K562 (cell line): ENCODE measurements at regions not wholly inside any gene's neighbourhood (a gene's known extent, or its start where the extent isn't known, plus 50 kb on each side); places are given as distances from the start of the nearest gene placed in this dataset.
A peak's percentile ranks its signal among the peaks of the same experiment; 100 is the strongest.

ENCODE experiments used
- ATAC-seq: fragments of 200-7000 bp; cut with Tn5 transposase; 3 replicates; pipeline ENCODE4 v1.9.1; 2020; ENCODE audit warnings: moderate library complexity
- BruUV-seq: library from RNA; stranded (reverse); fragments of 400-500 nt; replicated peaks from 2 replicates; lab custom pipeline; 2021; lab: Mats Ljungman, UMichigan
- CTCF ChIA-PET: fragments of 300-600 bp; formaldehyde crosslinking; extraction: SDS; loops from one replicate; lab custom pipeline; 2021; ENCODE audit warnings: low intra/inter-chr PET ratio; lab: Yijun Ruan, JAX
- POLR2A ChIA-PET: fragments of 300-600, 350-650 bp; sonication (Branson Sonifier 250); formaldehyde crosslinking; extraction: SDS; loops from one replicate; lab custom pipeline; 2021; ENCODE audit warnings: antibody characterized with exemption, inconsistent platforms; lab: Yijun Ruan, JAX
- DNase-seq, 4 experiments: peaks; one replicate each; pipeline versions ENCODE4 v3.0.0 to v3.0.0-alpha.2; 2011 to 2018; ENCODE audit warnings: low spot score in 3 of 4, mixed read lengths in 3 of 4; ENCODE audit errors: extremely low read depth in 1 of 4
- FAIRE-seq: peaks from 2 replicates; lab custom pipeline; 2011; peaks lifted over from hg19 to GRCh38; lab: Jason Lieb, UNC
- H2AFZ ChIP-seq: 2 replicates; pipeline ENCODE4 v1.6.0; 2011; ENCODE audit warnings: low read depth, low read length, control low read depth, inconsistent platforms
- H3K27ac ChIP-seq: fragments of 200-600 bp; 3 replicates; pipeline ENCODE4 v1.8.0; 2011; ENCODE audit warnings: low read depth, mild to moderate bottlenecking, control low read depth, inconsistent platforms, low read length, moderate library complexity, mixed read lengths; ENCODE audit errors: extremely low read depth
- H3K27me3 ChIP-seq, 2 experiments: fragments of 300-600 bp in 1 of 2; 2 replicates in 1 of 2; 3 replicates in 1 of 2; pipeline versions ENCODE4 v1.6.0 to v1.8.0; 2011; ENCODE audit warnings: inconsistent platforms in 2 of 2, low read length in 2 of 2, mild to moderate bottlenecking in 1 of 2, mixed read lengths in 1 of 2, moderate library complexity in 1 of 2; ENCODE audit not compliant: control insufficient read depth in 2 of 2, insufficient read depth in 2 of 2
- H3K36me3 ChIP-seq: fragments of 300-600 bp; 3 replicates; pipeline ENCODE4 v1.8.0; 2011; ENCODE audit warnings: mild to moderate bottlenecking, low read length, inconsistent platforms; ENCODE audit not compliant: control insufficient read depth, insufficient read depth
- H3K4me1 ChIP-seq, 2 experiments: fragments of 200-600 bp in 1 of 2; replicated peaks in 1 of 2; 2 replicates in 1 of 2; 3 replicates in 1 of 2; pipeline versions ENCODE4 v1.5.1 to v1.8.0; 2011; ENCODE audit warnings: inconsistent platforms in 2 of 2, low read length in 2 of 2, mild to moderate bottlenecking in 1 of 2, mixed read lengths in 1 of 2, moderate library complexity in 1 of 2; ENCODE audit not compliant: control insufficient read depth in 2 of 2, insufficient read depth in 2 of 2
- H3K4me2 ChIP-seq: 2 replicates; pipeline ENCODE4 v1.6.1; 2011; ENCODE audit warnings: low read length, control low read depth, inconsistent platforms, mixed read lengths; ENCODE audit not compliant: insufficient read depth
- H3K4me3 ChIP-seq: fragments of 200-600 bp; sonication (generic), shearing (Covaris generic); 2 replicates; pipeline ENCODE4 v1.5.1; 2016; ENCODE audit warnings: control low read depth, inconsistent platforms
- H3K79me2 ChIP-seq: fragments of 200-600 bp; 3 replicates; pipeline ENCODE4 v1.8.0; 2011; ENCODE audit warnings: low read length, inconsistent platforms; ENCODE audit not compliant: control insufficient read depth, insufficient read depth
- H3K9ac ChIP-seq, 2 experiments: 2 replicates each; pipeline versions ENCODE4 v1.6.0 to v1.6.1; 2011; ENCODE audit warnings: low read depth in 2 of 2, low read length in 2 of 2, control low read depth in 1 of 2, inconsistent platforms in 1 of 2, mild to moderate bottlenecking in 1 of 2, mixed read lengths in 1 of 2; ENCODE audit not compliant: insufficient read depth in 1 of 2
- H3K9me1 ChIP-seq: one replicate; pipeline ENCODE4 v1.6.0; 2011; ENCODE audit warnings: inconsistent platforms, mild to moderate bottlenecking, low read length, moderate library complexity; ENCODE audit not compliant: control insufficient read depth, insufficient read depth
- H3K9me3 ChIP-seq: replicated peaks from 2 replicates; pipeline ENCODE4 v1.5.1; 2011; ENCODE audit warnings: low read depth, low read length, inconsistent platforms; ENCODE audit not compliant: control insufficient read depth, insufficient read depth
- H4K20me1 ChIP-seq: replicated peaks from 2 replicates; pipeline ENCODE4 v1.6.1; 2011; ENCODE audit warnings: low read length, inconsistent platforms, mixed read lengths; ENCODE audit not compliant: control insufficient read depth, insufficient read depth
- ATF3 ChIP-seq, 2 experiments: fragments of 450-650 bp in 1 of 2; sonication (generic) in 1 of 2; formaldehyde crosslinking in 1 of 2; IDR thresholded peaks in 1 of 2; conservative IDR thresholded peaks in 1 of 2; 2 replicates each; pipeline versions ENCODE4 v1.6.1 to v1.8.1; 2016 to 2023; ENCODE audit warnings: mild to moderate bottlenecking in 2 of 2, moderate library complexity in 2 of 2, inconsistent platforms in 1 of 2, missing genetic modification reagents in 1 of 2
- CBX3 ChIP-seq, 2 experiments: IDR thresholded peaks; 1 replicate in 1 of 2; 2 replicates in 1 of 2; pipeline ENCODE4 v1.6.1; 2012; ENCODE audit warnings: inconsistent platforms in 2 of 2, low read length in 2 of 2, borderline replicate concordance in 1 of 2, control low read depth in 1 of 2
- FOXP4 ChIP-seq: sonication (generic); formaldehyde crosslinking; IDR thresholded peaks from 2 replicates; pipeline ENCODE4 v1.8.0; 2022; ENCODE audit warnings: mild to moderate bottlenecking, missing genetic modification reagents, borderline replicate concordance
- GTF2E2 ChIP-seq: fragments of 200-800 bp; sonication (Bioruptor generic); IDR thresholded peaks from 2 replicates; pipeline ENCODE4 v1.6.1; 2016; ENCODE audit warnings: missing genetic modification characterization, missing compliant biosample characterization
- WGBS: fragments of 100-300 bp; shearing (Covaris generic); methylation state at CpG from one replicate; pipeline ENCODE4 v1.1.6; 2016; ENCODE audit warnings: low coverage, mixed read lengths; ENCODE audit not compliant: insufficient coverage; ENCODE audit errors: missing lambda C conversion rate; 5-methylcytosine and 5-hydroxymethylcytosine counted together
- in situ Hi-C: fragments of 300-500 bp; cut with MboI; formaldehyde crosslinking; loops from 4 replicates; pipeline ENCODE4 v1.15.0; 2018; ENCODE audit warnings: inconsistent platforms, mixed read lengths
- intact Hi-C: fragments of 100-400 bp; cut with micrococcal nuclease; formaldehyde crosslinking; loops from 2 replicates; pipeline ENCODE4 v1.14.2; 2022

DNA sequence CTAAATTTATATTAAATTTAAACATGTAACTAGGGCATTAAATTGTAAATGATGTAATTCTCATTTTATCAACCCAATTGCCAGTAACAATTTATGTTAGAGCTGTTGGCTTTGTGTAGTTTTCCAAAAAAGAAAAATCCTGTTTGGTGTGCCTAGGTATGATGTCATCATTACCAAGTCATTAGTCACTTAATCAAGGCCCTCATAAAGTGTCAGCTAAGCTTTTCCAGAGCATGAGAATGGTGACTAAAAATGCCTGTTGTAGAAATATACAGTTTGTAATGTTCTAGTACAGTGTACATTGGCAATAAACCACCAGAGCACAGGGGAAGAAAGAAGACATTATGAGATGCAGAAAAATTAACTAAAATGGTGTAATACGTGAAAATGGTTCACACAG is 593.8 kb upstream of the ANKRD30A start:
- ChIA-PET POLR2A (no interaction called here), CTCF (no interaction called here)
- Histone ChIP-seq H2AFZ (no peak overlapping the region), H4K20me1 (no peaks in the 10 kb centered on the region), H3K9me1 (no peaks in the 10 kb centered on the region), H3K9ac (no peak overlapping the region), H3K36me3 (no peaks in the 10 kb centered on the region), H3K79me2 (no peaks in the 10 kb centered on the region), H3K4me3 (no peak overlapping the region), H3K4me1 (no peaks in the 10 kb centered on the region), H3K4me2 (no peak overlapping the region), H3K9me3 (no peaks in the 10 kb centered on the region; the same call in 1 of the 2 replicates), H3K27me3 (no peaks in the 10 kb centered on the region), H3K27ac (no peak overlapping the region)
- BruUV-seq: no TSS peak
- TF ChIP-seq FOXP4 (CRISPR knock-in tag) (no peak), CBX3 (IDR thresholded peaks at IDR 0.05; ENCODE audit: borderline replicate concordance in 1 of 2, low read length in 2 of 2) (no peak), GTF2E2 (no peak), ATF3 (IDR thresholded peaks at IDR 0.05) (peak; percentile 17; the same call in 1 of the 2 replicates), ATF3 (CRISPR knock-in tag; conservative IDR thresholded peaks at IDR 0.05) (no peak)
- DNase-seq (no peak), FAIRE-seq (no peak), ATAC-seq (no peak)
- intact Hi-C loops: no loop called here
- in situ Hi-C loops: no loop called here
- 0% methylated on average over 1 of the region's 1 CpG for WGBS
